ENCODE measurements at regions not wholly inside any gene's neighbourhood (a gene's known extent, or its start where the extent isn't known, plus 50 kb on each side); places are given as distances from the start of the nearest gene placed in this dataset.
"Not testable (repeated sequence)": the region's sequence is repeated elsewhere in the genome, so short reads cannot be mapped to it uniquely, and the experiment has no call there.

GRCh38 chr4:177957596-177958360 is 515.5 kb upstream of the AGA start:
- DNase-seq, result no peak

GRCh38 chr4:177960566-177960965 is 518.3 kb upstream of the AGA start:
- no peak for DNase-seq

- DNase-seq, result no peak
These were observed 519.6 kb upstream of the AGA start for GRCh38 chr4:177961761-177962380.

GRCh38 chr4:177964061-177964460 is 521.8 kb upstream of the AGA start:
- DNase-seq, result no peak

GRCh38 chr4:177964693-177965168 is 522.5 kb upstream of the AGA start:
- no peak for DNase-seq

- DNase-seq, result no peak
These were observed 525.1 kb upstream of the AGA start for GRCh38 chr4:177967328-177967727.

GRCh38 chr4:177968817-177969442 is 526.7 kb upstream of the AGA start:
- DNase-seq, result no peak

- no peak for DNase-seq
These were observed 532.2 kb upstream of the AGA start for GRCh38 chr4:177974461-177974860.

- no peak for DNase-seq
These were observed 533.2 kb upstream of the AGA start for GRCh38 chr4:177975315-177975987.

- DNase-seq, result no peak
These were observed 544.0 kb upstream of the AGA start for GRCh38 chr4:177986236-177986635.

- no peak for DNase-seq
These were observed 545.7 kb upstream of the AGA start for GRCh38 chr4:177987896-177988295.

GRCh38 chr4:177989503-177990201 is 547.4 kb upstream of the AGA start:
- no peak for DNase-seq

- no peak for DNase-seq
These were observed 560.9 kb upstream of the AGA start for GRCh38 chr4:178003098-178003657.

GRCh38 chr4:178010596-178010995 is 568.4 kb upstream of the AGA start:
- DNase-seq, result no peak

- not testable (repeated sequence) for DNase-seq
These were observed 572.8 kb upstream of the AGA start for GRCh38 chr4:178015046-178015445.

- DNase-seq, result no peak
These were observed 584.8 kb upstream of the AGA start for GRCh38 chr4:178026999-178027398.

- DNase-seq, result no peak
These were observed 585.6 kb upstream of the AGA start for GRCh38 chr4:178027796-178028195.

- no peak for DNase-seq
These were observed 586.2 kb upstream of the AGA start for GRCh38 chr4:178028481-178028880.

- no peak for DNase-seq
These were observed 595.4 kb upstream of the AGA start for GRCh38 chr4:178037459-178038214.

- DNase-seq, result no peak
These were observed 614.8 kb upstream of the AGA start for GRCh38 chr4:178056996-178057395.

- DNase-seq, result no peak
These were observed 621.3 kb upstream of the AGA start for GRCh38 chr4:178063568-178063967.
